ENCODE measurements at regions not wholly inside any gene's neighbourhood (a gene's known extent, or its start where the extent isn't known, plus 50 kb on each side); places are given as distances from the start of the nearest gene placed in this dataset.

DNA sequence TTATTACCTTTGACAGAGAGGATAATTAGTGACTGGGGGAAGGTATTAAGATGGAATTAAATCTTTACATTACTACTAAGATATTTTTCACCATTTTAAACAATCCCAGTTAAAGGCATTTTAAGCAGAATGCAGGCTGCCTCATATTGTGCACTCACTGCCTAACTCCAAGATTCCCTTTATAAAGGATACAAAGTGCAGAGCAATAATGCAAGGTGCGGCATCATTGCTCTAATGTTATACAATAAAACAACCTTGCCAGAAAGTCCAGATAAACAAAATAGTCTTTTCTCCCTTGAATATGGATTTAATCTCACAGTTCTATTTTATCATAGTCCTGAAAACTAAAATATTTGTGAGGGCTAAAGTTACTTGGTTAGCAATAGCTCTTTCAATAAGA is 1031.6 kb upstream of the SEMA6D start (continued):
- TF ChIP-seq ZSCAN12 (CRISPR knock-in tag; IDR thresholded peaks at IDR 0.05) = no peak
- no peak for TF ChIP-seq JDP2 (CRISPR knock-in tag; IDR thresholded peaks at IDR 0.05; ENCODE audit: borderline replicate concordance)
- no peak for TF ChIP-seq KAT8 (CRISPR knock-in tag; IDR thresholded peaks at IDR 0.05)
- TF ChIP-seq ZNF224 (CRISPR knock-in tag; IDR thresholded peaks at IDR 0.05) = no peak
- no peak for TF ChIP-seq ESRRA (CRISPR knock-in tag; IDR thresholded peaks at IDR 0.05; ENCODE audit: low read depth)
- TF ChIP-seq SP1 (IDR thresholded peaks at IDR 0.05) = no peak
- no peak for TF ChIP-seq SP1 (CRISPR knock-in tag; IDR thresholded peaks at IDR 0.05)
- TF ChIP-seq ZNF746 (CRISPR knock-in tag; IDR thresholded peaks at IDR 0.05) = no peak
- no peak for TF ChIP-seq ZNF121 (CRISPR knock-in tag; IDR thresholded peaks at IDR 0.05)

DNA sequence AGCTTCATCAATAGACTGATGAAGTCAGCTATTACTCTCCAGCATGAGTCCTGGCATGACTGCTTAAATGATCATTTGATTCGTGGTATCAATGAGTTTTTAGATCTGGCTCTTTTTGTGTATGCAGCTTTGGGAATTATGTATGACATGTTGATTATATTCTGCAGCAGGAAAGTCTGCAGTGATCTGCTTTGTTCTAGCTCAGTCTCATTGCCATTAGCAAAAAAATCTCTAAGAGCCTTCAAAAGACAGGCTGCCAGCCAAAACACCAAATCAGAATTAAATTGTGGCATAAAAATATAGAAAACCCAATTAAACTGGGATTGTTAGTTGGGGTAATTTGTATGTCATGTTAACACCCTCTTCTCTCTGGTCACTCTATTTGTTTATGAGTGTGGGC is 1021.0 kb upstream of the SEMA6D start:
- in situ Hi-C loops (cut with HindIII; ENCODE audit: extremely low pct_ligation_motif_present, low pct_unique_long_range_greater_than_20kb) = no loop called here
- H3K4me2 ChIP-seq (ENCODE audit: low read depth, low read length) = no peak overlapping the region

More for the DNA sequence above, 1021.0 kb upstream of the SEMA6D start:
- BruUV-seq (replicated peaks) = no TSS peak
- WGBS (ENCODE audit: low lambda C conversion rate) = 0% methylated on average over 1 of the region's 1 CpG
- TF ChIP-seq ZNF292 (CRISPR knock-in tag; IDR thresholded peaks at IDR 0.05; ENCODE audit: borderline replicate concordance, low read depth) (no peak), ZNF619 (CRISPR knock-in tag; IDR thresholded peaks at IDR 0.05) (no peak), PTBP1 (IDR thresholded peaks at IDR 0.05; ENCODE audit: low read depth, low read length, poor library complexity, severe bottlenecking) (no peak), ZBTB7B (CRISPR knock-in tag; IDR thresholded peaks at IDR 0.05) (no peak)
- Histone ChIP-seq H3K9me3 (ENCODE audit: low read length) (peaks cover 89% of the 10 kb centered on the region), H3K27me3 (ENCODE audit: control insufficient read depth in 1 of 2, insufficient read depth in 2 of 2, low read length in 2 of 2) (no peaks in the 10 kb centered on the region), H3K4me3 (replicated peaks in 1 of 3; ENCODE audit: insufficient read depth in 1 of 3, low read depth in 2 of 3, low read length in 3 of 3) (no peak overlapping the region), H3K79me2 (ENCODE audit: insufficient read depth, low read length) (no peaks in the 10 kb centered on the region), H3K4me1 (ENCODE audit: insufficient read depth, low read length) (no peaks in the 10 kb centered on the region), H4K20me1 (ENCODE audit: insufficient read depth, low read length) (no peaks in the 10 kb centered on the region), H3K36me3 (replicated peaks in 1 of 2; ENCODE audit: control insufficient read depth in 1 of 2, insufficient read depth in 2 of 2, low read length in 2 of 2) (no peaks in the 10 kb centered on the region), H3K27ac (ENCODE audit: extremely low read length, insufficient read depth, low read length) (no peak overlapping the region), H2AFZ (ENCODE audit: low read length) (no peak overlapping the region), H3K9ac (ENCODE audit: insufficient read depth, low read depth, low read length) (no peak overlapping the region)
- ChIA-PET CTCF (ENCODE audit: low intra/inter-chr PET ratio, low total read pairs) (no interaction called here), POLR2A (no interaction called here)
- ATAC-seq (no peak), FAIRE-seq (no peak), DNase-seq (ENCODE audit: low spot score) (no peak)
- intact Hi-C loops (cut with micrococcal nuclease; ENCODE audit: unreplicated experiment) = no loop called here
